Keratinocyte (primary cell): ENCODE measurements at regions not wholly inside any gene's neighbourhood (a gene's known extent, or its start where the extent isn't known, plus 50 kb on each side); places are given as distances from the start of the nearest gene placed in this dataset.

Experiments used
- DNase-seq: peaks from one replicate; pipeline ENCODE4 v3.0.0-alpha.2; 2011; ENCODE audit warnings: low read depth, missing footprints, low spot score
- FAIRE-seq: peaks from 2 replicates; lab custom pipeline; 2011; peaks lifted over from hg19 to GRCh38; lab: Jason Lieb, UNC
- H2AFZ ChIP-seq: 2 replicates; pipeline ENCODE4 v1.6.0; 2012; ENCODE audit warnings: low read length, control low read depth, inconsistent platforms; ENCODE audit not compliant: control insufficient read depth
- H3K27ac ChIP-seq: 2 replicates; pipeline ENCODE4 v1.5.1; 2011; ENCODE audit warnings: low read length; ENCODE audit not compliant: control insufficient read depth, insufficient read depth
- H3K27me3 ChIP-seq: 3 replicates; pipeline ENCODE4 v1.6.0; 2011; ENCODE audit warnings: low read length; ENCODE audit not compliant: control insufficient read depth, insufficient read depth; ENCODE audit errors: extremely low read depth
- H3K36me3 ChIP-seq, 2 experiments: 2 replicates in 1 of 2; 3 replicates in 1 of 2; pipeline ENCODE4 v1.5.1; 2011; ENCODE audit warnings: low read length in 2 of 2, mild to moderate bottlenecking in 1 of 2; ENCODE audit not compliant: control insufficient read depth in 2 of 2, insufficient read depth in 2 of 2; ENCODE audit errors: extremely low read depth in 1 of 2
- H3K4me1 ChIP-seq: 3 replicates; pipeline ENCODE4 v1.5.1; 2011; ENCODE audit warnings: low read length; ENCODE audit not compliant: control insufficient read depth, insufficient read depth; ENCODE audit errors: extremely low read depth
- H3K4me2 ChIP-seq: 3 replicates; pipeline ENCODE4 v1.6.0; 2011; ENCODE audit warnings: low read depth, low read length; ENCODE audit not compliant: control insufficient read depth, insufficient read depth; ENCODE audit errors: extremely low read depth
- H3K4me3 ChIP-seq, 3 experiments: fragments of 200-600 bp in 1 of 3; sonication (generic) in 1 of 3; 2 replicates in 2 of 3; 3 replicates in 1 of 3; pipeline ENCODE4 v1.5.1; 2011 to 2016; ENCODE audit warnings: low read length in 3 of 3, mild to moderate bottlenecking in 3 of 3, control low read depth in 2 of 3, inconsistent platforms in 1 of 3, low read depth in 1 of 3, mixed read lengths in 1 of 3, mixed run types in 1 of 3, moderate library complexity in 1 of 3; ENCODE audit not compliant: control insufficient read depth in 2 of 3, insufficient read depth in 2 of 3; ENCODE audit errors: extremely low read depth in 1 of 3
- H3K79me2 ChIP-seq: 2 replicates; pipeline ENCODE4 v1.6.0; 2012; ENCODE audit warnings: low read length; ENCODE audit not compliant: control insufficient read depth, insufficient read depth
- H3K9ac ChIP-seq: 3 replicates; pipeline ENCODE4 v1.6.0; 2011; ENCODE audit warnings: low read length; ENCODE audit not compliant: control insufficient read depth, insufficient read depth; ENCODE audit errors: extremely low read depth
- H3K9me1 ChIP-seq: 3 replicates; pipeline ENCODE4 v1.6.0; 2011; ENCODE audit warnings: low read length; ENCODE audit not compliant: control insufficient read depth, insufficient read depth; ENCODE audit errors: extremely low read depth
- H3K9me3 ChIP-seq: 2 replicates; pipeline ENCODE4 v1.5.1; 2012; ENCODE audit warnings: low read depth, low read length; ENCODE audit not compliant: control insufficient read depth
- H4K20me1 ChIP-seq: 3 replicates; pipeline ENCODE4 v1.6.0; 2011; ENCODE audit warnings: low read length; ENCODE audit not compliant: control insufficient read depth, insufficient read depth; ENCODE audit errors: extremely low read depth
- EZH2 ChIP-seq: IDR thresholded peaks from one replicate; pipeline ENCODE4 v1.6.1; 2012; ENCODE audit warnings: inconsistent platforms, mild to moderate bottlenecking, low read length, moderate library complexity
- dilution Hi-C: fragments of 300-500 bp; cut with MboI; formaldehyde crosslinking; loops from one replicate; pipeline ENCODE4 v1.7.0; 2020; ENCODE audit warnings: low sequenced_read_pairs; ENCODE audit not compliant: extremely low pct_ligation_motif_present
- TF ChIP-seq, protein P1 (sequence below), 3 experiments: IDR thresholded peaks in 1 of 3; conservative IDR thresholded peaks in 1 of 3; optimal IDR thresholded peaks in 1 of 3; 2 replicates in 2 of 3; 3 replicates in 1 of 3; pipeline versions ENCODE3 to v1.5.1; 2011; ENCODE audit warnings: low read length in 3 of 3, mild to moderate bottlenecking in 3 of 3, moderate library complexity in 2 of 3, control low read depth in 1 of 3, inconsistent platforms in 1 of 3; ENCODE audit not compliant: insufficient read depth in 2 of 3; ENCODE audit errors: extremely low read depth in 1 of 3

DNA sequence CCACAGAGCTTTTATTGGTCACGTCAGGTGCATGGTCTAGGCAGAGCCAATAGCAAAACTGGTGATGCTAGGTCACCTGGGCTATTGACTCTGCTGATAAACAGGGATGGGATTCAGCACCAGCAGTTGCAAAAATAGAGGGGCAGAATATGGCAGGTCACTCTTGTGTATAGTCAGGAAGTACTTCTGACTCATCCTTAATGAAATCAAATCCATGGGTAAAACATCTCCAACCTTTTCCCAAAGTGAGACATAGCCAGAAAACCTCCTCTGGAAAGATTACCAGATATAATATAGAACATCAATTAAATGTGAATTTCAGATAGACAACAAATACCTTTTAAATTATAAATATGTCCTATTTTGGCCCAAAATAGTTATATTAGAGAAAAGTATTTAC is 383.2 kb downstream of the METTL15 start:
- dilution Hi-C loops, result no loop called here
- TF ChIP-seq EZH2, result no peak
- TF ChIP-seq, protein P1, sequence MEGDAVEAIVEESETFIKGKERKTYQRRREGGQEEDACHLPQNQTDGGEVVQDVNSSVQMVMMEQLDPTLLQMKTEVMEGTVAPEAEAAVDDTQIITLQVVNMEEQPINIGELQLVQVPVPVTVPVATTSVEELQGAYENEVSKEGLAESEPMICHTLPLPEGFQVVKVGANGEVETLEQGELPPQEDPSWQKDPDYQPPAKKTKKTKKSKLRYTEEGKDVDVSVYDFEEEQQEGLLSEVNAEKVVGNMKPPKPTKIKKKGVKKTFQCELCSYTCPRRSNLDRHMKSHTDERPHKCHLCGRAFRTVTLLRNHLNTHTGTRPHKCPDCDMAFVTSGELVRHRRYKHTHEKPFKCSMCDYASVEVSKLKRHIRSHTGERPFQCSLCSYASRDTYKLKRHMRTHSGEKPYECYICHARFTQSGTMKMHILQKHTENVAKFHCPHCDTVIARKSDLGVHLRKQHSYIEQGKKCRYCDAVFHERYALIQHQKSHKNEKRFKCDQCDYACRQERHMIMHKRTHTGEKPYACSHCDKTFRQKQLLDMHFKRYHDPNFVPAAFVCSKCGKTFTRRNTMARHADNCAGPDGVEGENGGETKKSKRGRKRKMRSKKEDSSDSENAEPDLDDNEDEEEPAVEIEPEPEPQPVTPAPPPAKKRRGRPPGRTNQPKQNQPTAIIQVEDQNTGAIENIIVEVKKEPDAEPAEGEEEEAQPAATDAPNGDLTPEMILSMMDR (optimal IDR thresholded peaks at IDR 0.05 in 1 of 3, IDR thresholded peaks at IDR 0.05 in 1 of 3, conservative IDR thresholded peaks at IDR 0.05 in 1 of 3; ENCODE audit: extremely low read depth in 1 of 3, insufficient read depth in 2 of 3, low read length in 3 of 3), result no peak
- Histone ChIP-seq H3K27me3 (no peaks in the 10 kb centered on the region), H3K9ac (no peak overlapping the region), H3K4me2 (no peak overlapping the region), H3K79me2 (no peaks in the 10 kb centered on the region), H3K36me3 (no peaks in the 10 kb centered on the region), H4K20me1 (no peaks in the 10 kb centered on the region), H3K4me3 (no peak overlapping the region), H3K27ac (no peak overlapping the region), H3K9me3 (no peaks in the 10 kb centered on the region), H3K9me1 (no peaks in the 10 kb centered on the region), H2AFZ (no peak overlapping the region), H3K4me1 (no peaks in the 10 kb centered on the region)
- FAIRE-seq (no peak), DNase-seq (no peak)

DNA sequence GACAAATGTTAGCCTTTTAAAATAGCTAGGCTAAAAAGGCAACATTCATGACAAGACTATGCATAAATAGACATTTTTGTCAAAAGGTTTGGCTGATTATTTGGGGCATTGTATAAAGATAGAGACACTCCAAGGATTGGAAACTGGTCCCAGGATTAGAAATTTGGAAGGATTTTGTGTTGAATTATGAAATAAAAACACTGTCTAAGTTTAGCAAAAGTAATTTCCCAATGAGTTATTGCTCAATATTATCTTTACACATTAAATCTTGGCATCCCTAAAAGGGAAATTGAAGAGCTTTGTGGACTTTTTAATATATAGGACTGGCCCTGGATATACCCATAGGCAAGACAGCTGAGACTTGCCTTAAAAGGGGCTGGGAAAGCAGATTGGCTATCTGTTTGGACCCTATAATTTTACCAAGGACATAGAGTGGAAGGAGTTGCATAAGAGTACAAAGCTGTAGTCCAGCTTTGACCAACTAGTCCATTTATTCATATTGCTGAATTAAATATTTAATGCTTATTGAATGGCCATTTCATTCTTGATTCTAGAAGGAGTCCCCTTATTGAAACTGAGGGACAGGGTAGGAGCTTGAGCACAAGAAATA is 382.7 kb downstream of the METTL15 start:
- dilution Hi-C loops, result no loop called here

More for the DNA sequence above, 382.7 kb downstream of the METTL15 start:
- Histone ChIP-seq H3K9me3 (no peaks in the 10 kb centered on the region), H3K9ac (no peak overlapping the region), H3K4me1 (no peaks in the 10 kb centered on the region), H3K4me3 (no peak overlapping the region), H2AFZ (no peak overlapping the region), H3K9me1 (no peaks in the 10 kb centered on the region), H3K4me2 (no peak overlapping the region), H3K27me3 (no peaks in the 10 kb centered on the region), H3K36me3 (no peaks in the 10 kb centered on the region), H3K79me2 (no peaks in the 10 kb centered on the region), H4K20me1 (no peaks in the 10 kb centered on the region), H3K27ac (no peak overlapping the region)
- no peak for DNase-seq
- no peak for TF ChIP-seq EZH2
- TF ChIP-seq, protein P1 (optimal IDR thresholded peaks at IDR 0.05 in 1 of 3, IDR thresholded peaks at IDR 0.05 in 1 of 3, conservative IDR thresholded peaks at IDR 0.05 in 1 of 3; ENCODE audit: extremely low read depth in 1 of 3, insufficient read depth in 2 of 3, low read length in 3 of 3), result no peak
- FAIRE-seq, result no peak
